ENCODE measurements at regions not wholly inside any gene's neighbourhood (a gene's known extent, or its start where the extent isn't known, plus 50 kb on each side); places are given as distances from the start of the nearest gene placed in this dataset.

GRCh38 chr3:189410522-189410921 lies 220.7 kb upstream of the TP63 start:
- TF ChIP-seq CTCF (IDR thresholded peaks at IDR 0.05; ENCODE audit: low read depth, low read length) (no peak), POLR2A (IDR thresholded peaks at IDR 0.05; ENCODE audit: extremely low read depth, insufficient read length) (no peak)

All from NB4 (cell line).